Mesenchymal stem cell (in vitro differentiated cells and primary cell): ENCODE measurements at regions not wholly inside any gene's neighbourhood (a gene's known extent, or its start where the extent isn't known, plus 50 kb on each side); places are given as distances from the start of the nearest gene placed in this dataset.

Experiments used
- DNase-seq: peaks from one replicate; pipeline ENCODE4 v3.0.0-alpha.2; 2013
- H2AFZ ChIP-seq: one replicate; pipeline ENCODE4 v1.6.1; 2013; ENCODE audit warnings: low read depth, mild to moderate bottlenecking, control low read depth, inconsistent platforms, low read length, moderate library complexity
- H2AK5ac ChIP-seq: 2 replicates; pipeline ENCODE4 v1.6.1; 2013; ENCODE audit warnings: low read length, moderate library complexity, mild to moderate bottlenecking, inconsistent platforms; ENCODE audit not compliant: severe bottlenecking
- H2BK120ac ChIP-seq: one replicate; pipeline ENCODE4 v1.6.1; 2013; ENCODE audit warnings: low read depth, mild to moderate bottlenecking, inconsistent platforms, low read length, moderate library complexity
- H2BK12ac ChIP-seq, 2 experiments: one replicate each; pipeline ENCODE4 v1.6.1; 2013; ENCODE audit warnings: inconsistent platforms in 2 of 2, low read length in 2 of 2, mild to moderate bottlenecking in 2 of 2, moderate library complexity in 2 of 2, control low read depth in 1 of 2
- H2BK15ac ChIP-seq: one replicate; pipeline ENCODE4 v1.6.1; 2013; ENCODE audit warnings: mild to moderate bottlenecking, low read depth, inconsistent platforms; ENCODE audit not compliant: poor library complexity, severe bottlenecking
- H2BK5ac ChIP-seq: 2 replicates; pipeline ENCODE4 v1.6.1; 2013; ENCODE audit warnings: low read depth, mild to moderate bottlenecking, low read length, control low read depth, inconsistent platforms; ENCODE audit not compliant: poor library complexity, severe bottlenecking
- H3K14ac ChIP-seq, 2 experiments: one replicate each; pipeline ENCODE4 v1.6.1; 2013; ENCODE audit warnings: inconsistent platforms in 2 of 2, low read length in 2 of 2, control low read depth in 1 of 2, mild to moderate bottlenecking in 1 of 2, moderate library complexity in 1 of 2
- H3K18ac ChIP-seq, 2 experiments: one replicate each; pipeline ENCODE4 v1.6.1; 2013; ENCODE audit warnings: inconsistent platforms in 2 of 2, low read length in 2 of 2, control low read depth in 1 of 2, low read depth in 1 of 2, mild to moderate bottlenecking in 1 of 2
- H3K23ac ChIP-seq, 2 experiments: one replicate each; pipeline ENCODE4 v1.6.1; 2013; ENCODE audit warnings: inconsistent platforms in 2 of 2, low read length in 2 of 2, mild to moderate bottlenecking in 2 of 2, moderate library complexity in 2 of 2, control low read depth in 1 of 2
- H3K27ac ChIP-seq: 2 replicates; pipeline ENCODE4 v1.5.1; 2013; ENCODE audit warnings: mild to moderate bottlenecking, moderate library complexity, low read length, control low read depth, inconsistent platforms; ENCODE audit not compliant: poor library complexity, severe bottlenecking
- H3K27me3 ChIP-seq, 2 experiments: 2 replicates each; pipeline versions ENCODE4 v1.6.1 to v1.7.0; 2013; ENCODE audit warnings: low read length in 2 of 2, mild to moderate bottlenecking in 2 of 2, moderate library complexity in 2 of 2, control low read depth in 1 of 2, inconsistent platforms in 1 of 2; ENCODE audit not compliant: control insufficient read depth in 1 of 2, insufficient read depth in 1 of 2
- H3K36me3 ChIP-seq, 2 experiments: 2 replicates each; pipeline versions ENCODE4 v1.6.1 to v1.7.0; 2013; ENCODE audit warnings: low read length in 2 of 2, control low read depth in 1 of 2, inconsistent platforms in 1 of 2, low read depth in 1 of 2, mild to moderate bottlenecking in 1 of 2; ENCODE audit not compliant: insufficient read depth in 2 of 2, control insufficient read depth in 1 of 2
- H3K4ac ChIP-seq, 2 experiments: one replicate each; pipeline ENCODE4 v1.6.1; 2013; ENCODE audit warnings: inconsistent platforms in 2 of 2, low read length in 2 of 2, mild to moderate bottlenecking in 2 of 2, moderate library complexity in 2 of 2, control low read depth in 1 of 2, low read depth in 1 of 2
- H3K4me1 ChIP-seq: 2 replicates; pipeline ENCODE4 v1.6.1; 2013; ENCODE audit warnings: low read depth, low read length, control low read depth; ENCODE audit not compliant: control insufficient read depth, insufficient read depth
- H3K4me2 ChIP-seq: 2 replicates; pipeline ENCODE4 v1.6.1; 2013; ENCODE audit warnings: low read length, mild to moderate bottlenecking, inconsistent platforms; ENCODE audit not compliant: poor library complexity, severe bottlenecking
- H3K4me3 ChIP-seq, 2 experiments: 2 replicates each; pipeline versions ENCODE4 v1.5.1 to v1.7.0; 2013; ENCODE audit warnings: low read length in 2 of 2, mild to moderate bottlenecking in 2 of 2, control low read depth in 1 of 2, low read depth in 1 of 2; ENCODE audit not compliant: insufficient read depth in 1 of 2
- H3K79me1 ChIP-seq: replicated peaks from 2 replicates; pipeline ENCODE4 v1.6.1; 2013; ENCODE audit warnings: mild to moderate bottlenecking, control low read depth, low read length, inconsistent platforms; ENCODE audit not compliant: poor library complexity, severe bottlenecking
- H3K9ac ChIP-seq: 2 replicates; pipeline ENCODE4 v1.7.0; 2013; ENCODE audit warnings: mild to moderate bottlenecking, low read length, moderate library complexity
- H3K9me3 ChIP-seq: 2 replicates; pipeline ENCODE4 v1.7.0; 2013; ENCODE audit warnings: mild to moderate bottlenecking, low read length; ENCODE audit not compliant: control insufficient read depth
- H4K8ac ChIP-seq: one replicate; pipeline ENCODE4 v1.6.1; 2013; ENCODE audit warnings: inconsistent platforms, mild to moderate bottlenecking, low read length, moderate library complexity
- H4K91ac ChIP-seq: one replicate; pipeline ENCODE4 v1.6.1; 2013; ENCODE audit warnings: mild to moderate bottlenecking, low read length, inconsistent platforms
- WGBS: methylation state at CpG from one replicate; pipeline ENCODE4 v1.1.7; 2013; ENCODE audit warnings: mixed read lengths; 5-methylcytosine and 5-hydroxymethylcytosine counted together

- Histone ChIP-seq H3K27me3 (no peaks in the 10 kb centered on the region), H3K4me2 (no peak overlapping the region), H3K27ac (no peak overlapping the region), H3K4ac (no peak overlapping the region), H3K79me1 (no peaks in the 10 kb centered on the region), H4K8ac (no peak overlapping the region), H2BK120ac (no peak overlapping the region), H3K4me3 (no peak overlapping the region), H2BK15ac (no peak overlapping the region), H3K14ac (no peak overlapping the region), H3K23ac (no peak overlapping the region), H2AFZ (no peak overlapping the region), H3K9me3 (peaks cover 2% of the 10 kb centered on the region), H3K9ac (no peak overlapping the region), H2AK5ac (no peak overlapping the region), H4K91ac (no peak overlapping the region), H2BK12ac (no peak overlapping the region), H3K36me3 (no peaks in the 10 kb centered on the region), H2BK5ac (no peak overlapping the region), H3K18ac (no peak overlapping the region), H3K4me1 (no peaks in the 10 kb centered on the region)
- no peak for DNase-seq
- WGBS, result 65% methylated on average over 4 of the region's 4 CpGs
Observed at GRCh38 chr7:9962742-9963141, 1010.9 kb upstream of the PHF14 start.

- Histone ChIP-seq H3K14ac (no peak overlapping the region), H2BK12ac (no peak overlapping the region), H3K27me3 (no peaks in the 10 kb centered on the region), H3K27ac (no peak overlapping the region), H3K9ac (no peak overlapping the region), H3K4ac (no peak overlapping the region), H4K8ac (no peak overlapping the region), H3K23ac (no peak overlapping the region), H3K4me1 (no peaks in the 10 kb centered on the region), H3K9me3 (peaks cover 3% of the 10 kb centered on the region), H3K79me1 (no peaks in the 10 kb centered on the region), H3K4me2 (no peak overlapping the region), H3K18ac (no peak overlapping the region), H2BK15ac (no peak overlapping the region), H2AK5ac (no peak overlapping the region), H2BK120ac (no peak overlapping the region), H2BK5ac (no peak overlapping the region), H3K36me3 (no peaks in the 10 kb centered on the region), H2AFZ (no peak overlapping the region), H3K4me3 (no peak overlapping the region), H4K91ac (no peak overlapping the region)
- no CpG with 5 or more reads among the region's 4 CpGs for WGBS
- DNase-seq, result peak; percentile 54
Observed at GRCh38 chr7:9978106-9979064, 995.3 kb upstream of the PHF14 start.

- Histone ChIP-seq H2BK12ac (no peak overlapping the region), H3K9ac (no peak overlapping the region), H3K23ac (no peak overlapping the region), H4K8ac (no peak overlapping the region), H3K79me1 (no peaks in the 10 kb centered on the region), H3K4me3 (no peak overlapping the region), H3K14ac (no peak overlapping the region), H3K27me3 (no peaks in the 10 kb centered on the region), H3K27ac (no peak overlapping the region), H3K36me3 (no peaks in the 10 kb centered on the region), H2AK5ac (no peak overlapping the region), H3K4ac (no peak overlapping the region), H3K4me1 (no peaks in the 10 kb centered on the region), H4K91ac (no peak overlapping the region), H2AFZ (no peak overlapping the region), H3K4me2 (no peak overlapping the region), H3K18ac (no peak overlapping the region), H2BK5ac (no peak overlapping the region), H2BK120ac (no peak overlapping the region), H2BK15ac (no peak overlapping the region), H3K9me3 (peaks cover 14% of the 10 kb centered on the region)
- 40% methylated on average over 2 of the region's 2 CpGs for WGBS
- DNase-seq, result peak; percentile 67
Observed at GRCh38 chr7:9981742-9982349, 991.8 kb upstream of the PHF14 start.

- H2AK5ac ChIP-seq, result no peak overlapping the region
- no peak overlapping the region for H2BK120ac ChIP-seq
- H3K4me1 ChIP-seq, result no peaks in the 10 kb centered on the region
- no peak overlapping the region for H3K23ac ChIP-seq
- H3K27ac ChIP-seq, result no peak overlapping the region
- no peak overlapping the region for H2BK5ac ChIP-seq
- no peak overlapping the region for H2BK15ac ChIP-seq
- no peak overlapping the region for H3K18ac ChIP-seq
- no peak overlapping the region for H3K9ac ChIP-seq
- no peak overlapping the region for H4K8ac ChIP-seq
- no peak overlapping the region for H3K4me2 ChIP-seq
- H3K4me3 ChIP-seq, result no peak overlapping the region
- no peak overlapping the region for H2AFZ ChIP-seq
- H3K9me3 ChIP-seq, result peaks cover 18% of the 10 kb centered on the region
- H3K27me3 ChIP-seq, result no peaks in the 10 kb centered on the region
- H4K91ac ChIP-seq, result no peak overlapping the region
- H3K79me1 ChIP-seq, result no peaks in the 10 kb centered on the region
- DNase-seq, result no peak
- H2BK12ac ChIP-seq, result no peak overlapping the region
- H3K36me3 ChIP-seq, result no peaks in the 10 kb centered on the region
- H3K14ac ChIP-seq, result no peak overlapping the region
- WGBS, result 100% methylated on average over 1 of the region's 5 CpGs
- H3K4ac ChIP-seq, result no peak overlapping the region
Observed at GRCh38 chr7:9983048-9983447, 990.6 kb upstream of the PHF14 start.
